Omental fat pad (tissue), 3 donors: ENCODE measurements at regions not wholly inside any gene's neighbourhood (a gene's known extent, or its start where the extent isn't known, plus 50 kb on each side); places are given as distances from the start of the nearest gene placed in this dataset.

Experiments used
- ATAC-seq: fragments of 150-250 bp; one replicate; pipeline ENCODE4 v1.9.1; 2016; ENCODE audit warnings: mild to moderate bottlenecking, moderate library complexity; ENCODE audit not compliant: low FRiP score
- DNase-seq: peaks from one replicate; pipeline ENCODE4 v3.0.0-alpha.2; 2019; ENCODE audit warnings: low spot score
- CTCF ChIP-seq, 3 donors: fragments of 450-650 bp; IDR thresholded peaks; one replicate each; pipeline ENCODE4 v1.5.1; 2016 to 2017; ENCODE audit warnings: antibody characterized with exemption in 3 of 3, mild to moderate bottlenecking in 3 of 3, moderate library complexity in 2 of 3

- no peak for DNase-seq
- no peak for TF ChIP-seq CTCF (IDR thresholded peaks at IDR 0.05)
- ATAC-seq = no peak
Observed at GRCh38 chrX:69238114-69238886, 73.0 kb upstream of the PJA1 start.

DNA sequence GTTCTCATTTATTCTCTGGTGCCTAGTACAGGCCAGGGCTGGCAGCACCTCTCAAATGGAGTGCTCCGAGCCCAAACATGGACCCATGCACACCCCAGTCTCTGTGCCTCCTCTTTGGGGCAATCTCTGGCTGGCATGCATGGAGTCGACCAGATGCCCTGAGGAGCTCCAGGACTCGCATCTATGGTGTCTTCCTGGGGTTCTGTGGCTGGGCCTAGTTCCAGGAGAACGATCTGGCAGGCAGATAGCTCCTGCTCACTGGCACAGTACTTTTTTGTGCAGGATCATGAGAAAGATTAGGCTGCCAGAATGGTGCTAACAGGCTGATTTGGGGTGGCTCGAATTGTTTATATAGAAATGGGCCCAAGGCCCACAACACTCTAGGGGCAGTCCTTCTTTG, 72.0 kb upstream of the PJA1 start:
- DNase-seq (no peak), ATAC-seq (no peak)
- TF ChIP-seq CTCF (IDR thresholded peaks at IDR 0.05) = no peak

DNA sequence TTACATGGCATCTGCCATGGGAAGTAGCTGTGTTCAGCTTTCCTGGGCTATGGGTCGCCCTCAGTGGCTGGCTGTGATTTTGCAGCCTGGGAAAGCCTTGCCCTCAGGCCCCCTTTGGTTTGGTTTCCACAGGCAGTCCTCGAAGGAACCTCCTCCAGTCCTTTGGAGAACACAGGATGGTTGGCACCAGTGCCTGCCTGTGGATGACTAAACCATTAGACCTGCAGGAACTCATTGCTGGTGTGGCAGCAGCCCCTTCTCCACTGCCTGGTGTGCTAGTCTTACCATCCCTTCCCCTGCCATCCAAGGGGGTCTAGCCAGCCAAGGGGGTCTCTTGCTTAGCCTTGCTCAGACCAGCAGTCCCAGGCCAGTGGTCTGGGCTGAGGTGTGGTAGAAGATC, 71.4 kb upstream of the PJA1 start:
- ATAC-seq (no peak), DNase-seq (no peak)
- TF ChIP-seq CTCF (IDR thresholded peaks at IDR 0.05) = no peak

- ATAC-seq = no peak
- no peak for TF ChIP-seq CTCF (IDR thresholded peaks at IDR 0.05)
- no peak for DNase-seq
Observed at GRCh38 chrX:69234624-69235023, 69.4 kb upstream of the PJA1 start.

DNA sequence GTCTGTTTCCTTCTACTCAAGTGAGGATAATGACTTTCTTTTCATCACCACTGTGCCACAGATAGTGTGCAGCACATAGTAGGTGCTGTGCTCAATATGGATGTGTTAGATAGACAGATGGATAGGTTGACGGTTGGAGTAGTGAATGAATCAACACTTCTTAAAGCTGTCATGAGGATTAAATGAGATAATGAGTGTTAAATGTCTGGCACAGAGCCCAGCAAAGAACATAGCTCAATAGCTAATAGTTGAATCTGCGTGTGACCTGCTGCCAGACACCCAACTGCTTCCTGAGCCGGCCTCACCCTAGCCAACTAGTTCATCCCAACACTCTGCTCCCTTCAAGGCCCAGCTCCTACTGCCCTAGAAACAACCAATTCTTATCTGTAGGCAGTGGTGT, 67.7 kb upstream of the PJA1 start:
- ATAC-seq (no peak), DNase-seq (no peak)
- TF ChIP-seq CTCF (IDR thresholded peaks at IDR 0.05) = no peak

- DNase-seq (no peak), ATAC-seq (no peak)
- TF ChIP-seq CTCF (IDR thresholded peaks at IDR 0.05) = no peak
Observed at GRCh38 chrX:69231903-69232302, 66.7 kb upstream of the PJA1 start.

- no peak for TF ChIP-seq CTCF (IDR thresholded peaks at IDR 0.05)
- DNase-seq (no peak), ATAC-seq (no peak)
Observed at GRCh38 chrX:69229436-69229835, 64.2 kb upstream of the PJA1 start.
